HEK293 (cell line): ENCODE measurements at regions not wholly inside any gene's neighbourhood (a gene's known extent, or its start where the extent isn't known, plus 50 kb on each side); places are given as distances from the start of the nearest gene placed in this dataset.

Experiments used
- CTCF ChIA-PET: fragments of 350-600 bp; formaldehyde crosslinking; extraction: SDS; loops from one replicate; lab custom pipeline; 2021; ENCODE audit warnings: antibody characterized with exemption; lab: Yijun Ruan, JAX
- POLR2A ChIA-PET: fragments of 300-600 bp; formaldehyde crosslinking; extraction: SDS; loops from one replicate; lab custom pipeline; 2020; ENCODE audit warnings: antibody characterized with exemption, inconsistent platforms; lab: Yijun Ruan, JAX
- H3K27ac ChIP-seq: fragments of 200-500 bp; sonication (Bioruptor generic); 2 replicates; pipeline ENCODE4 v1.5.1; 2014; ENCODE audit warnings: low read depth, low read length, control low read depth, inconsistent platforms; ENCODE audit errors: extremely low read depth
- H3K36me3 ChIP-seq, 2 experiments: fragments of 200-500 bp in 1 of 2; sonication (Bioruptor generic) in 1 of 2; 1 replicate in 1 of 2; 2 replicates in 1 of 2; pipeline ENCODE4 v1.5.1; 2014 to 2017; ENCODE audit warnings: inconsistent platforms in 2 of 2, low read length in 2 of 2; ENCODE audit not compliant: control insufficient read depth in 2 of 2, insufficient read depth in 1 of 2
- H3K4me1 ChIP-seq: fragments of 200-500 bp; sonication (Bioruptor generic); 2 replicates; pipeline ENCODE4 v1.5.1; 2014; ENCODE audit warnings: mild to moderate bottlenecking, low read length, inconsistent platforms; ENCODE audit not compliant: control insufficient read depth, insufficient read depth
- H3K4me3 ChIP-seq: 2 replicates; pipeline ENCODE4 v1.5.1; 2011; ENCODE audit warnings: low read depth, mild to moderate bottlenecking, control low read depth, low read length, moderate library complexity
- H3K9me3 ChIP-seq: fragments of 200-500 bp; sonication (Bioruptor generic); 2 replicates; pipeline ENCODE4 v1.5.1; 2014; ENCODE audit warnings: low read depth, low read length, inconsistent platforms; ENCODE audit not compliant: control insufficient read depth, insufficient read depth
- MEIS1 ChIP-seq: sonication (generic); formaldehyde crosslinking; IDR thresholded peaks from 2 replicates; pipeline ENCODE4 v1.8.1; 2022; ENCODE audit warnings: missing genetic modification reagents, mild to moderate bottlenecking, borderline replicate concordance
- SP3 ChIP-seq: fragments of 450-650 bp; formaldehyde crosslinking; IDR thresholded peaks from 2 replicates; pipeline ENCODE4 v1.5.1; 2016; ENCODE audit warnings: missing biosample characterization, missing genetic modification characterization
- ZBTB21 ChIP-seq: fragments of 450-650 bp; formaldehyde crosslinking; IDR thresholded peaks from 2 replicates; pipeline ENCODE4 v1.5.1; 2017; ENCODE audit warnings: missing biosample characterization, missing genetic modification characterization
- ZBTB48 ChIP-seq: fragments of 450-650 bp; formaldehyde crosslinking; IDR thresholded peaks from 2 replicates; pipeline ENCODE4 v1.5.1; 2016; ENCODE audit warnings: missing biosample characterization, missing genetic modification characterization
- ZBTB8A ChIP-seq: fragments of 450-650 bp; formaldehyde crosslinking; IDR thresholded peaks from 2 replicates; pipeline ENCODE4 v1.5.1; 2016; ENCODE audit warnings: missing biosample characterization, missing genetic modification characterization
- ZFHX2 ChIP-seq: fragments of 450-650 bp; formaldehyde crosslinking; conservative IDR thresholded peaks from 2 replicates; pipeline ENCODE4 v1.5.1; 2016; ENCODE audit warnings: missing biosample characterization, missing genetic modification characterization
- ZFP41 ChIP-seq: fragments of 450-650 bp; formaldehyde crosslinking; IDR thresholded peaks from 2 replicates; pipeline ENCODE4 v1.5.1; 2016; ENCODE audit warnings: missing biosample characterization, missing genetic modification characterization, borderline replicate concordance
- ZNF138 ChIP-seq: fragments of 450-650 bp; formaldehyde crosslinking; IDR thresholded peaks from 2 replicates; pipeline ENCODE4 v1.5.1; 2016; ENCODE audit warnings: missing biosample characterization, missing genetic modification characterization, borderline replicate concordance
- ZNF26 ChIP-seq: fragments of 450-650 bp; formaldehyde crosslinking; IDR thresholded peaks from 2 replicates; pipeline ENCODE4 v1.5.1; 2016; ENCODE audit warnings: missing biosample characterization, missing genetic modification characterization
- ZNF366 ChIP-seq: fragments of 450-650 bp; formaldehyde crosslinking; conservative IDR thresholded peaks from 2 replicates; pipeline ENCODE4 v1.5.1; 2016; ENCODE audit warnings: missing biosample characterization, missing genetic modification characterization
- ZNF394 ChIP-seq: fragments of 450-650 bp; formaldehyde crosslinking; IDR thresholded peaks from 2 replicates; pipeline ENCODE4 v1.5.1; 2016; ENCODE audit warnings: missing biosample characterization, missing genetic modification characterization, mild to moderate bottlenecking, moderate library complexity, borderline replicate concordance
- ZNF514 ChIP-seq: fragments of 450-650 bp; formaldehyde crosslinking; IDR thresholded peaks from 2 replicates; pipeline ENCODE4 v1.5.1; 2016; ENCODE audit warnings: missing biosample characterization, missing genetic modification characterization
- ZNF518A ChIP-seq: fragments of 450-650 bp; formaldehyde crosslinking; conservative IDR thresholded peaks from 2 replicates; pipeline ENCODE4 v1.5.1; 2016; ENCODE audit warnings: low read depth, missing biosample characterization, missing genetic modification characterization
- ZNF521 ChIP-seq: fragments of 450-650 bp; formaldehyde crosslinking; IDR thresholded peaks from 2 replicates; pipeline ENCODE4 v1.5.1; 2017; ENCODE audit warnings: missing biosample characterization, mild to moderate bottlenecking, missing genetic modification characterization
- ZNF560 ChIP-seq: fragments of 450-650 bp; formaldehyde crosslinking; IDR thresholded peaks from 2 replicates; pipeline ENCODE4 v1.5.1; 2017; ENCODE audit warnings: missing biosample characterization, missing genetic modification characterization, borderline replicate concordance
- ZNF654 ChIP-seq: fragments of 450-650 bp; formaldehyde crosslinking; IDR thresholded peaks from 2 replicates; pipeline ENCODE4 v1.5.1; 2016; ENCODE audit warnings: low read depth, missing biosample characterization, missing genetic modification characterization
- ZNF664 ChIP-seq: fragments of 450-650 bp; formaldehyde crosslinking; IDR thresholded peaks from 2 replicates; pipeline ENCODE4 v1.5.1; 2016; ENCODE audit warnings: missing biosample characterization, missing genetic modification characterization
- ZNF830 ChIP-seq: fragments of 450-650 bp; IDR thresholded peaks from 2 replicates; pipeline ENCODE4 v1.5.0; 2018; ENCODE audit warnings: missing biosample characterization, missing genetic modification characterization, low read depth, mild to moderate bottlenecking, moderate library complexity
- TF ChIP-seq, protein P1 (sequence below): fragments of 450-650 bp; formaldehyde crosslinking; IDR thresholded peaks from 2 replicates; pipeline ENCODE4 v1.5.1; 2016; ENCODE audit warnings: missing biosample characterization, missing genetic modification characterization
- TF ChIP-seq, protein P2 (sequence below): fragments of 450-650 bp; formaldehyde crosslinking; optimal IDR thresholded peaks from 2 replicates; pipeline ENCODE3; 2016; ENCODE audit warnings: missing biosample characterization, mild to moderate bottlenecking, missing genetic modification characterization
- TF ChIP-seq, protein P3 (sequence below): IDR thresholded peaks from 2 replicates; pipeline ENCODE4 v1.6.1; 2011; ENCODE audit warnings: mild to moderate bottlenecking, low read depth, low read length, borderline replicate concordance

GRCh38 chr4:23952258-23952657, 62.4 kb upstream of the PPARGC1A start:
- no peaks in the 10 kb centered on the region for H3K9me3 ChIP-seq
- POLR2A ChIA-PET, result no interaction called here
- TF ChIP-seq ZBTB21 (no peak), ZNF830 (tag by site-specific recombination) (no peak), ZNF560 (no peak), ZFHX2 (tag by site-specific recombination) (no peak), MEIS1 (CRISPR knock-in tag) (no peak), ZNF654 (no peak), ZNF394 (tag by site-specific recombination) (no peak), ZNF518A (no peak), ZNF26 (no peak), ZNF664 (no peak)
- TF ChIP-seq, protein P1, sequence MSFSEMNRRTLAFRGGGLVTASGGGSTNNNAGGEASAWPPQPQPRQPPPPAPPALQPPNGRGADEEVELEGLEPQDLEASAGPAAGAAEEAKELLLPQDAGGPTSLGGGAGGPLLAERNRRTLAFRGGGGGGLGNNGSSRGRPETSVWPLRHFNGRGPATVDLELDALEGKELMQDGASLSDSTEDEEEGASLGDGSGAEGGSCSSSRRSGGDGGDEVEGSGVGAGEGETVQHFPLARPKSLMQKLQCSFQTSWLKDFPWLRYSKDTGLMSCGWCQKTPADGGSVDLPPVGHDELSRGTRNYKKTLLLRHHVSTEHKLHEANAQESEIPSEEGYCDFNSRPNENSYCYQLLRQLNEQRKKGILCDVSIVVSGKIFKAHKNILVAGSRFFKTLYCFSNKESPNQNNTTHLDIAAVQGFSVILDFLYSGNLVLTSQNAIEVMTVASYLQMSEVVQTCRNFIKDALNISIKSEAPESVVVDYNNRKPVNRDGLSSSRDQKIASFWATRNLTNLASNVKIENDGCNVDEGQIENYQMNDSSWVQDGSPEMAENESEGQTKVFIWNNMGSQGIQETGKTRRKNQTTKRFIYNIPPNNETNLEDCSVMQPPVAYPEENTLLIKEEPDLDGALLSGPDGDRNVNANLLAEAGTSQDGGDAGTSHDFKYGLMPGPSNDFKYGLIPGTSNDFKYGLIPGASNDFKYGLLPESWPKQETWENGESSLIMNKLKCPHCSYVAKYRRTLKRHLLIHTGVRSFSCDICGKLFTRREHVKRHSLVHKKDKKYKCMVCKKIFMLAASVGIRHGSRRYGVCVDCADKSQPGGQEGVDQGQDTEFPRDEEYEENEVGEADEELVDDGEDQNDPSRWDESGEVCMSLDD (tag by site-specific recombination), result no peak
- TF ChIP-seq, protein P2, sequence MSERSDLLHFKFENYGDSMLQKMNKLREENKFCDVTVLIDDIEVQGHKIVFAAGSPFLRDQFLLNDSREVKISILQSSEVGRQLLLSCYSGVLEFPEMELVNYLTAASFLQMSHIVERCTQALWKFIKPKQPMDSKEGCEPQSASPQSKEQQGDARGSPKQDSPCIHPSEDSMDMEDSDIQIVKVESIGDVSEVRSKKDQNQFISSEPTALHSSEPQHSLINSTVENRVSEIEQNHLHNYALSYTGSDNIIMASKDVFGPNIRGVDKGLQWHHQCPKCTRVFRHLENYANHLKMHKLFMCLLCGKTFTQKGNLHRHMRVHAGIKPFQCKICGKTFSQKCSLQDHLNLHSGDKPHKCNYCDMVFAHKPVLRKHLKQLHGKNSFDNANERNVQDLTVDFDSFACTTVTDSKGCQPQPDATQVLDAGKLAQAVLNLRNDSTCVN, result no peak
- TF ChIP-seq, protein P3, sequence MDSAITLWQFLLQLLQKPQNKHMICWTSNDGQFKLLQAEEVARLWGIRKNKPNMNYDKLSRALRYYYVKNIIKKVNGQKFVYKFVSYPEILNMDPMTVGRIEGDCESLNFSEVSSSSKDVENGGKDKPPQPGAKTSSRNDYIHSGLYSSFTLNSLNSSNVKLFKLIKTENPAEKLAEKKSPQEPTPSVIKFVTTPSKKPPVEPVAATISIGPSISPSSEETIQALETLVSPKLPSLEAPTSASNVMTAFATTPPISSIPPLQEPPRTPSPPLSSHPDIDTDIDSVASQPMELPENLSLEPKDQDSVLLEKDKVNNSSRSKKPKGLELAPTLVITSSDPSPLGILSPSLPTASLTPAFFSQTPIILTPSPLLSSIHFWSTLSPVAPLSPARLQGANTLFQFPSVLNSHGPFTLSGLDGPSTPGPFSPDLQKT, result no peak
- H3K27ac ChIP-seq, result no peak overlapping the region
- CTCF ChIA-PET, result interaction anchor here (0.7 kb wide), 1 partner anchor 537 kb away, joined by 3 read pairs; no protein-coding TSS in a partner anchor
- no peaks in the 10 kb centered on the region for H3K36me3 ChIP-seq
- no peak overlapping the region for H3K4me3 ChIP-seq
- no peaks in the 10 kb centered on the region for H3K4me1 ChIP-seq

DNA sequence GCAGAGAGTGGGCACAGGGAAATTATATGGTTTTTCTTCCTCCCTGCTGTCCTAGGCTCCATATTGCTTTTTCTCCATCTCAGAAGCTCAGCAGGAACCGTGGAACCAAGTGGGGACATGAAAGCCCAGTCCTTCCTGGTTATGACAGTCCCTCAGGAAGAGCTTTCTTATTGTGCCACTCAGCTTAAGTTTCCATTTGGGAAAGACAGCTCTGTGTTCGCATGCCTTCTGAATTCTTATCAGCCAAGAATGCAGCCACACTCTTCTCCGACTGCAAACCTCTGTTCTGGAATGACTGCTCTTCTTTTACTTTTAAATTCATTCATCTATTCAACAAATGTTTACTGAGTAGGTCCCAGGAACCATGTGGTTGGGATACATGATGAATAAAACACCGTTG, 58.0 kb upstream of the PPARGC1A start:
- Histone ChIP-seq H3K27ac (no peak overlapping the region), H3K4me3 (no peak overlapping the region), H3K4me1 (no peaks in the 10 kb centered on the region), H3K9me3 (no peaks in the 10 kb centered on the region), H3K36me3 (no peaks in the 10 kb centered on the region)
- CTCF ChIA-PET, result no interaction called here
- TF ChIP-seq SP3 (tag by site-specific recombination) (no peak), ZBTB8A (tag by site-specific recombination) (no peak), ZNF521 (no peak), ZFP41 (tag by site-specific recombination) (no peak), ZNF366 (tag by site-specific recombination) (no peak), ZNF138 (tag by site-specific recombination) (no peak), ZNF514 (tag by site-specific recombination) (no peak), ZBTB48 (tag by site-specific recombination) (no peak)
- POLR2A ChIA-PET, result no interaction called here
